Heart left ventricle (tissue), 13 donors: ENCODE measurements at regions not wholly inside any gene's neighbourhood (a gene's known extent, or its start where the extent isn't known, plus 50 kb on each side); places are given as distances from the start of the nearest gene placed in this dataset.

ENCODE experiments used
- CTCF ChIP-seq, 12 donors: fragments of 200-600 bp; sonication (generic) in 4 of 12; IDR thresholded peaks; one replicate each; pipeline versions ENCODE4 v1.5.0 to v1.8.0; 2018 to 2022; ENCODE audit warnings: antibody characterized with exemption in 12 of 12, mild to moderate bottlenecking in 5 of 12
- POLR2A ChIP-seq, 2 donors: fragments of 450-650 bp; IDR thresholded peaks; one replicate each; pipeline ENCODE4 v1.6.1; 2017; ENCODE audit warnings: antibody characterized with exemption in 2 of 2, mild to moderate bottlenecking in 2 of 2, moderate library complexity in 2 of 2
- donor health status: ischemic (EF 13 %, LVEDD 7.1; RV severe dilation, severe dysfunction).
- donor health status: DM: no; HTN: yes; CAD: no.
- donor health status: DM: no; HTN: no; CAD: no.
- donor health status: ischemic (EF 25% LVEDD 6.9; RV normal size, moderate dysfunction).
- donor health status: ischemic (EF 25% LVEDD 5.7; RV mildly dilated, moderate dysfunction).
- donor health status: ischemic (EF 35%, LVEDD 5.7; RV mildly dilated, moderate dysfunction).
- donor health status: nonischemic (EF 11% LVEDD 7.7; RV severe dilation, severe dysfunction).
- donor health status: DM: yes; HTN: yes; CAD: no.
- donor health status: PGD.
- donor health status: ischemic (EF 29% LVEDD 5.4; RV normal size, mild dysfunction).
- donor health status: nonischemic (EF 23%, LVEDD 6.1; RV moderate dilation, normal function).

- no peak for TF ChIP-seq CTCF (IDR thresholded peaks at IDR 0.05)
- no peak for TF ChIP-seq POLR2A (IDR thresholded peaks at IDR 0.05)
Observed at GRCh38 chr6:74597840-74598239, 608.0 kb downstream of the COL12A1 start.
